Aorta (tissue), 5 donors: ENCODE measurements at regions not wholly inside any gene's neighbourhood (a gene's known extent, or its start where the extent isn't known, plus 50 kb on each side); places are given as distances from the start of the nearest gene placed in this dataset.

Experiments used
- ATAC-seq: fragments of 200-7000 bp; cut with Tn5 transposase; one replicate; pipeline ENCODE4 v1.9.1; 2022; ENCODE audit warnings: moderate library complexity; ENCODE audit not compliant: low FRiP score
- DNase-seq, 2 donors: peaks; one replicate each; pipeline ENCODE4 v3.0.0-alpha.2; 2020
- H3K27ac ChIP-seq, 2 donors: one replicate each; pipeline ENCODE4 v1.5.1; 2013; ENCODE audit warnings: low read length in 2 of 2, mild to moderate bottlenecking in 2 of 2, moderate library complexity in 2 of 2, control low read depth in 1 of 2, inconsistent platforms in 1 of 2, low read depth in 1 of 2
- H3K27me3 ChIP-seq, 2 donors: one replicate each; pipeline ENCODE4 v1.6.1; 2013; ENCODE audit warnings: control low read depth in 1 of 2, low read length in 1 of 2, mild to moderate bottlenecking in 1 of 2, moderate library complexity in 1 of 2; ENCODE audit not compliant: insufficient read depth in 2 of 2, control insufficient read depth in 1 of 2
- H3K36me3 ChIP-seq, 2 donors: one replicate each; pipeline ENCODE4 v1.6.1; 2013; ENCODE audit warnings: control low read depth in 1 of 2, low read length in 1 of 2, mild to moderate bottlenecking in 1 of 2; ENCODE audit not compliant: insufficient read depth in 2 of 2, control insufficient read depth in 1 of 2
- H3K4me1 ChIP-seq, 2 donors: one replicate each; pipeline ENCODE4 v1.6.1; 2013; ENCODE audit warnings: low read length in 2 of 2, control low read depth in 1 of 2, mild to moderate bottlenecking in 1 of 2, moderate library complexity in 1 of 2; ENCODE audit not compliant: insufficient read depth in 2 of 2, control insufficient read depth in 1 of 2
- H3K4me3 ChIP-seq, 2 donors: one replicate each; pipeline ENCODE4 v1.5.1; 2013; ENCODE audit warnings: low read length in 2 of 2, control low read depth in 1 of 2, mild to moderate bottlenecking in 1 of 2
- H3K9me3 ChIP-seq: one replicate; pipeline ENCODE4 v1.6.1; 2013; ENCODE audit warnings: mild to moderate bottlenecking, low read length; ENCODE audit not compliant: control insufficient read depth
- WGBS, 2 donors: extraction: QIAGEN DNeasy Blood & Tissue Kit; methylation state at CpG; one replicate each; pipeline ENCODE4 v1.1.7; 2013; 5-methylcytosine and 5-hydroxymethylcytosine counted together
- intact Hi-C, 2 donors: fragments of 100-400 bp; cut with DNase I; formaldehyde crosslinking; loops; one replicate each; pipeline versions ENCODE4 v1.14.2 to v1.15.0; 2022
- donor health status: healthy with polysubstance abuse.
- donor health status: Bipolar disorder and iron deficiency.
- donor health status: DM: no; HTN: no; CAD: no.
- donor health status: DM: no; HTN: no; CAD: no.
- donor health status: DM: yes; HTN: yes; CAD: no.

DNA sequence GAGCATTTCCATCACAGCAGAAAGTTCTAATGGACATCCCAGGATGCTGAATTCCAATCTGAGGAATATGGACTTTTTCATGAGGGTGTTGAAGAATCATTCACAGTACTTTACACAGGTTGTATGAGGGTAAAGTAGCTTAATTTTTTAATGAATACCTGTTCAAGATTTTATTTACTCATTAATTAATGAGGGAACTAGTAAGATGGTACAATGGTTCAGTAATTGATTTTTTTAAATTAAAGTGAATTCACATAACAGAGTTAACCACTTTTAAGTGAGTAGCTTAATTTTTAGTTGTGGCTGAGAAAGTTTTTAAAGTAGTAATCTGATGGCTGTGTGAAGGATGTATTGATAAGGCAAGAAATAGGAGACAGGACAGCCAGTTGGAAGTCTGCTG is 266.5 kb downstream of the GFRA1 start:
- Histone ChIP-seq H3K27ac (no peak overlapping the region), H3K4me3 (no peak overlapping the region), H3K36me3 (no peaks in the 10 kb centered on the region), H3K4me1 (no peaks in the 10 kb centered on the region), H3K9me3 (no peaks in the 10 kb centered on the region), H3K27me3 (no peaks in the 10 kb centered on the region)
- ATAC-seq (no peak), DNase-seq (no peak)
- intact Hi-C loops: no loop called here

GRCh38 chr10:116005301-116005700 is 267.7 kb downstream of the GFRA1 start:
- Histone ChIP-seq H3K9me3 (no peaks in the 10 kb centered on the region), H3K4me1 (no peaks in the 10 kb centered on the region), H3K36me3 (no peaks in the 10 kb centered on the region), H3K27ac (no peak overlapping the region), H3K4me3 (no peak overlapping the region), H3K27me3 (no peaks in the 10 kb centered on the region)
- DNase-seq (no peak), ATAC-seq (no peak)
- intact Hi-C loops: no loop called here
- WGBS, 2 donors: 94 to 96% methylated on average over 2 of the region's 2 CpGs

GRCh38 chr10:116002735-116003134 is 270.3 kb downstream of the GFRA1 start:
- Histone ChIP-seq H3K36me3 (no peaks in the 10 kb centered on the region), H3K4me1 (no peaks in the 10 kb centered on the region), H3K27me3 (no peaks in the 10 kb centered on the region), H3K9me3 (peaks cover 2% of the 10 kb centered on the region), H3K27ac (no peak overlapping the region), H3K4me3 (no peak overlapping the region)
- DNase-seq: no peak
- intact Hi-C loops: no loop called here
- WGBS, 2 donors: 95 to 100% methylated on average over 1 of the region's 1 CpG
- ATAC-seq: no peak

- H3K9me3 ChIP-seq: peaks cover 4% of the 10 kb centered on the region
- H3K4me3 ChIP-seq: no peak overlapping the region
- DNase-seq (no peak), ATAC-seq (no peak)
- intact Hi-C loops: no loop called here
- WGBS, 2 donors: 52 to 65% methylated on average over 4 of the region's 4 CpGs
- no peaks in the 10 kb centered on the region for H3K4me1 ChIP-seq
- H3K27me3 ChIP-seq: no peaks in the 10 kb centered on the region
- H3K27ac ChIP-seq: no peak overlapping the region
- no peaks in the 10 kb centered on the region for H3K36me3 ChIP-seq
Measured at GRCh38 chr10:116001976-116002375, 271.0 kb downstream of the GFRA1 start.

GRCh38 chr10:116001262-116001857 is 271.6 kb downstream of the GFRA1 start:
- no peak overlapping the region for H3K4me3 ChIP-seq
- H3K27me3 ChIP-seq: no peaks in the 10 kb centered on the region
- no peaks in the 10 kb centered on the region for H3K36me3 ChIP-seq
- ATAC-seq (peak; percentile 50), DNase-seq (no peak)
- no peak overlapping the region for H3K27ac ChIP-seq
- intact Hi-C loops: no loop called here
- WGBS, 2 donors: 4 to 8% methylated on average over 10 of the region's 10 CpGs
- H3K4me1 ChIP-seq: no peaks in the 10 kb centered on the region
- H3K9me3 ChIP-seq: peaks cover 4% of the 10 kb centered on the region

DNA sequence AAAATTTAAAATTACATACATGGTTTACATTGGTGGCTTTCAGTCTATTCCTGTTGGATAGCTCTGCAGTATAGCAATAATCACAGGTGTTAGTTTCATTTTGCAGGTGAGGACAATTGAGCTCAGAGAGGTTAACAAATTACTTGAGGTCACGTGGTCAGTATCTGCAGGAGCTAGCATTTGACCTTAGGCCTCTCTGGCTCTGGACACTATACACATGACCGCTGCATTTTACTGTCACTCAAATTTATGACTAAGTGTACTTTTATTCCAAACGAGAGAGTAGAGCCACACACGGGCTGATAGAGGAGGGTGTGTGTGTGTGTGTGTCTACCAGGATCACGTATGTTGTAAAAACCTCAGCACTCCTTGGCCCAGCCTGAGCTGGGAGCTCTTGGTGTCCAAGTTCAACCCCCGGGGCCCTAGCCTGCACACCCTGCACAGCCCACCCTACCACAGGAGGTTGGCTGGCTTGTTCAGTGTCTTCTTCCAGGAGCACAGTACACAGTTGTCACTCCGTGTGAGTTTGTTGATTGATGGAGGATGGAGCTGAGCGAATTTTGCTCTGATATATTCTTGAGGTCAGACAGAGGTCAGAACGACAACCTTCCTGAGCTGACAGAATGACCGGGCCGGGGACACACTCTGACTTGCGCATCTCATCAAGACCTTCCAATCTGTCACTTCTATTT is 272.7 kb downstream of the GFRA1 start:
- H3K4me1 ChIP-seq: no peaks in the 10 kb centered on the region
- H3K27ac ChIP-seq: no peak overlapping the region
- DNase-seq (no peak), ATAC-seq (no peak)
- H3K4me3 ChIP-seq: no peak overlapping the region
- no peaks in the 10 kb centered on the region for H3K27me3 ChIP-seq
- WGBS, 2 donors: 84 to 89% methylated on average over 12 of the region's 12 CpGs
- intact Hi-C loops: no loop called here
- H3K9me3 ChIP-seq: peaks cover 4% of the 10 kb centered on the region
- H3K36me3 ChIP-seq: no peaks in the 10 kb centered on the region
